ENCODE measurements at regions not wholly inside any gene's neighbourhood (a gene's known extent, or its start where the extent isn't known, plus 50 kb on each side); places are given as distances from the start of the nearest gene placed in this dataset.

DNA sequence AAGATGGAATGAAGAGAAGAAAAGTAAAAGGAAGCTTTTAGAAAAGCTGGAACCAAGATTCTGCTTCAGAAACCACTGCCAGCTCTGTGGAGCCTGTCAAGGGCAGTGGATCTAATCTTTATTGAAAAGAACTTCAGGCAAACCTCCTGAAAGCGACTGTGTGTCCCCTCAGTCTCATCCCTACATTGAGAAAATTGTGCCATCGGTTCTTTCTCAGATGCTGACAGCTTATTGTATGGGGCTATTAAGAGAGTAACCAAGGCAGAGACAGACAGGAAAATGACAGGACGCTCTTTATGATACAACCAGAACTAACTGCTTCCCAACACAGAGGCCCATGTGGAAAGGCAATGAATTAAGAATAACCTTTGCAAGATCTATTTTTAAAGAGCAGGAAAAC, 763.2 kb upstream of the CHAC2 start:
- TF ChIP-seq, protein P1, sequence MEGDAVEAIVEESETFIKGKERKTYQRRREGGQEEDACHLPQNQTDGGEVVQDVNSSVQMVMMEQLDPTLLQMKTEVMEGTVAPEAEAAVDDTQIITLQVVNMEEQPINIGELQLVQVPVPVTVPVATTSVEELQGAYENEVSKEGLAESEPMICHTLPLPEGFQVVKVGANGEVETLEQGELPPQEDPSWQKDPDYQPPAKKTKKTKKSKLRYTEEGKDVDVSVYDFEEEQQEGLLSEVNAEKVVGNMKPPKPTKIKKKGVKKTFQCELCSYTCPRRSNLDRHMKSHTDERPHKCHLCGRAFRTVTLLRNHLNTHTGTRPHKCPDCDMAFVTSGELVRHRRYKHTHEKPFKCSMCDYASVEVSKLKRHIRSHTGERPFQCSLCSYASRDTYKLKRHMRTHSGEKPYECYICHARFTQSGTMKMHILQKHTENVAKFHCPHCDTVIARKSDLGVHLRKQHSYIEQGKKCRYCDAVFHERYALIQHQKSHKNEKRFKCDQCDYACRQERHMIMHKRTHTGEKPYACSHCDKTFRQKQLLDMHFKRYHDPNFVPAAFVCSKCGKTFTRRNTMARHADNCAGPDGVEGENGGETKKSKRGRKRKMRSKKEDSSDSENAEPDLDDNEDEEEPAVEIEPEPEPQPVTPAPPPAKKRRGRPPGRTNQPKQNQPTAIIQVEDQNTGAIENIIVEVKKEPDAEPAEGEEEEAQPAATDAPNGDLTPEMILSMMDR (IDR thresholded peaks at IDR 0.05) = no peak
- Mint-ChIP-seq H3K4me3 (ENCODE audit: unreplicated experiment) (no peak overlapping the region), H3K27ac (ENCODE audit: unreplicated experiment) (no peak overlapping the region), H3K27me3 (ENCODE audit: unreplicated experiment) (peaks cover 32% of the 10 kb centered on the region), H3K9me3 (ENCODE audit: unreplicated experiment) (no peaks in the 10 kb centered on the region), H3K36me3 (ENCODE audit: unreplicated experiment) (no peaks in the 10 kb centered on the region), H3K4me1 (ENCODE audit: unreplicated experiment) (no peaks in the 10 kb centered on the region)
- DNase-seq (ENCODE audit: extremely low spot score, unreplicated experiment) = no peak

DNA sequence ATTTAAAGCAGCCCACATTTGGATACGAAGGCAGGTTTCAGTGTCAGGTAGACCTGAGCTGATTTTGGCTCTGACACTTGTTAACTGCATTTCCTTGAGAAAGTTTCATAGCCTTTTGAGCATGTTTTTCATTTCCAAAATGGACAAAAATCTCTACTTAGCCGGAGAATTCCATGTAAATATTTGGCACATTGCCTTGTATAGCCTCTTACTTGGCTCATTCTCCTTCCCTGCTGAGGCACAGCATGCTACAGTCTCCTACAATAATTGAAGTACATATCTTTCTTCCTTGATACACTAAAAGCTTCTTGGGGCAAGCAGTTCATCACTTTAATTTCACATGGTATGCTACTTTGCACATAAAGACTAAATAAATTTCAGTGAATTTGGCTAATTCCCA, 772.2 kb upstream of the CHAC2 start:
- TF ChIP-seq, protein P1 (IDR thresholded peaks at IDR 0.05) = no peak
- H3K4me3 Mint-ChIP-seq (ENCODE audit: unreplicated experiment) = no peak overlapping the region
- no peaks in the 10 kb centered on the region for H3K4me1 Mint-ChIP-seq (ENCODE audit: unreplicated experiment)
- H3K9me3 Mint-ChIP-seq (ENCODE audit: unreplicated experiment) = peaks cover 15% of the 10 kb centered on the region
- no peaks in the 10 kb centered on the region for H3K36me3 Mint-ChIP-seq (ENCODE audit: unreplicated experiment)
- H3K27me3 Mint-ChIP-seq (ENCODE audit: unreplicated experiment) = peaks cover 11% of the 10 kb centered on the region
- H3K27ac Mint-ChIP-seq (ENCODE audit: unreplicated experiment) = no peak overlapping the region
- no peak for DNase-seq (ENCODE audit: extremely low spot score, unreplicated experiment)

DNA sequence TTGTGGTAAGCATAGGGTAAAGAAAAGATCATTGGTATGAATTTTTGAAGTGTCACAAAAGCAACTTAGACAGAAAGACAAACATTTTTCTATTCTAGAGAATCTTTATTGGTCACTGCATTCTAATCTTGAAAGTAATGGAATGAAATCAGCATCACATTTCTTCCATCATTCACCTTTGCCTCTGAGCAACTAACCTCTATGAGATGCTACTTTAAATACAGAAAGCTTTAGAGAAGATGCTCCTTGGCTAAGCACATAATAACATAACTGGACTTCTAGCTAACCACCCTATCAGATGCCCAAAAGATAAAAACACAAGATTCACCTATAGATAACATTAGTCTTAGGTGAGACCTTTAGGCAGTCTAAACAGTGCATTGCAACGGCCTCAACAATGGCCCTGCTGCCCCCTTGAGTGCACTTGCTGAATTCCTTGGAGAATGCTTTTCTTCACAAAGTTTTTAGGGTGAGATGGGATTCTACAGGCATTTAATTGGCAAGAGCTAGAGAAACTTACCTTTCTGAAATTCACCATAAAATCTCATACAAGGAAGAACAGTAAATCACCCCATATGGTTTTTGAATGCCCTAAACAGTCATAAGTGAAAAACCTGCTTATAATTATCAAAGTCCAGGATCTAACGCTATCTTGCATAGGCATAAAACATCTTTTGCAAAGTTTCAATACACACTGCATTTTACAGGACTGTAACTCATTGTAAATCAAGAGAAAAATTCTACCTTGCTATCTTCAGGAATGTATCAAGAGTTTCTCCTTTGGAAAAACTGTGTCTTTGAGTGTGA, 791.3 kb upstream of the CHAC2 start:
- Mint-ChIP-seq H3K4me3 (ENCODE audit: unreplicated experiment) (no peak overlapping the region), H3K27ac (ENCODE audit: unreplicated experiment) (no peak overlapping the region), H3K4me1 (ENCODE audit: unreplicated experiment) (no peaks in the 10 kb centered on the region), H3K27me3 (ENCODE audit: unreplicated experiment) (peaks cover 23% of the 10 kb centered on the region), H3K9me3 (ENCODE audit: unreplicated experiment) (no peaks in the 10 kb centered on the region), H3K36me3 (ENCODE audit: unreplicated experiment) (no peaks in the 10 kb centered on the region)
- DNase-seq (ENCODE audit: extremely low spot score, unreplicated experiment) = no peak
- TF ChIP-seq, protein P1 (IDR thresholded peaks at IDR 0.05) = peak; percentile 48

DNA sequence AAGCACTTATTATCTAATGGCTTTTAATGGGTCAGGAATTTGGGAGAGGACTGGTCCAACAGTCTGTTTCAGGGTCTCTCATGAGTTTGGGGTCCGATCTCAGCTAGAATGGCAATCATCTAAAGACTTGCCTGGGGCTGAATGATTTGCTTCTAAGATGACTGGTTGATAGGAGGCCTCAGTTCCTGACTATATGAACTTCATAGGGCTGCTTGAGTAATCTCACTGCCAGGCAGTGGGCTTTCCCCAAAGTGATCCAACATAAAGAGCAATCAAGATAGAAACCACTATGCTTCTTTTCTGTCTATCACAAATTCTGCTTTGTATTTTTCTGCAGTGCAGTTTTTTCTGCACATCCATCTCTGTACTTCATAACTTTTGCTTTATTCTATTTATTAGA, 793.5 kb upstream of the CHAC2 start:
- H3K4me3 Mint-ChIP-seq (ENCODE audit: unreplicated experiment) = no peak overlapping the region
- no peak for DNase-seq (ENCODE audit: extremely low spot score, unreplicated experiment)
- peaks cover 13% of the 10 kb centered on the region for H3K27me3 Mint-ChIP-seq (ENCODE audit: unreplicated experiment)
- TF ChIP-seq, protein P1 (IDR thresholded peaks at IDR 0.05) = no peak
- H3K36me3 Mint-ChIP-seq (ENCODE audit: unreplicated experiment) = no peaks in the 10 kb centered on the region
- no peaks in the 10 kb centered on the region for H3K4me1 Mint-ChIP-seq (ENCODE audit: unreplicated experiment)
- no peak overlapping the region for H3K27ac Mint-ChIP-seq (ENCODE audit: unreplicated experiment)
- H3K9me3 Mint-ChIP-seq (ENCODE audit: unreplicated experiment) = no peaks in the 10 kb centered on the region

DNA sequence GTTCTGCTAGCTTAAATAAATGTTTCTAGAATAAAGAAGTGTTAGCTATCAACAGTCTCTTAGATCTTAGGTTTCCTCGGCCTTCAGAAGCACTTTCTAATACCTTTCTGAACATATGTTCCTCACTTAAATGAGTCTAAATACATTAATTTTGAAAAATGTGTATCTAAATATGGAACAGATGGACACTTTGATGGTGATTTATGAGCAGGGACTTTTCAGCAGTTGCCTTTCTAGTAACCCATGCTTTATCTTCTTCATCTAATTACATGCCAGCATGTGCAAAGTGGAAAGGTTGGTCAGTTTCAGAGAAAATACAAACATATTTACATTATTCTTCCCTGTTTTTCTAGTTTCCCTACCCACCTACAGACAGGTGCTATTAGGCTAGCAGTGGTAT, 797.0 kb upstream of the CHAC2 start:
- H3K36me3 Mint-ChIP-seq (ENCODE audit: unreplicated experiment) = no peaks in the 10 kb centered on the region
- H3K4me1 Mint-ChIP-seq (ENCODE audit: unreplicated experiment) = no peaks in the 10 kb centered on the region
- H3K9me3 Mint-ChIP-seq (ENCODE audit: unreplicated experiment) = no peaks in the 10 kb centered on the region
- no peak overlapping the region for H3K4me3 Mint-ChIP-seq (ENCODE audit: unreplicated experiment)
- TF ChIP-seq, protein P1 (IDR thresholded peaks at IDR 0.05) = no peak
- no peak overlapping the region for H3K27ac Mint-ChIP-seq (ENCODE audit: unreplicated experiment)
- DNase-seq (ENCODE audit: extremely low spot score, unreplicated experiment) = no peak
- peaks cover 4% of the 10 kb centered on the region for H3K27me3 Mint-ChIP-seq (ENCODE audit: unreplicated experiment)
